Esophagus muscularis mucosa (tissue), 4 donors: ENCODE measurements at regions not wholly inside any gene's neighbourhood (a gene's known extent, or its start where the extent isn't known, plus 50 kb on each side); places are given as distances from the start of the nearest gene placed in this dataset.

Experiments
- DNase-seq: peaks from one replicate; pipeline ENCODE4 v3.0.0-alpha.2; 2017; ENCODE audit errors: extremely low spot score
- H3K27ac ChIP-seq, 4 donors: fragments of 200-600 bp; sonication (generic); replicated peaks in 1 of 4; 1 replicate in 3 of 4; 2 replicates in 1 of 4; pipeline ENCODE4 v1.5.1; 2016 to 2019; ENCODE audit warnings: mild to moderate bottlenecking in 1 of 4
- H3K27me3 ChIP-seq, 4 donors: fragments of 200-600 bp; sonication (generic); one replicate each; pipeline versions ENCODE4 v1.5.1 to v1.6.0; 2016 to 2019
- H3K36me3 ChIP-seq, 4 donors: fragments of 200-600 bp; sonication (generic); one replicate each; pipeline ENCODE4 v1.5.1; 2016 to 2019
- H3K4me1 ChIP-seq, 4 donors: fragments of 200-600 bp; sonication (generic); one replicate each; pipeline ENCODE4 v1.5.1; 2016 to 2019
- H3K4me3 ChIP-seq, 4 donors: fragments of 200-600 bp; sonication (generic); 1 replicate in 2 of 4; 2 replicates in 2 of 4; pipeline ENCODE4 v1.5.1; 2016 to 2019; ENCODE audit warnings: mild to moderate bottlenecking in 4 of 4, moderate library complexity in 1 of 4
- H3K9me3 ChIP-seq, 4 donors: fragments of 200-600 bp; sonication (generic); 1 replicate in 3 of 4; 2 replicates in 1 of 4; pipeline ENCODE4 v1.5.1; 2016 to 2019
- EP300 ChIP-seq: sonication (generic); formaldehyde crosslinking; IDR thresholded peaks from one replicate; pipeline ENCODE4 v1.6.1; 2017; ENCODE audit warnings: antibody characterized with exemption
- POLR2A ChIP-seq: fragments of 450-650 bp; IDR thresholded peaks from one replicate; pipeline ENCODE4 v1.6.1; 2017; ENCODE audit warnings: antibody characterized with exemption, moderate library complexity, mild to moderate bottlenecking, low read depth
- POLR2AphosphoS5 ChIP-seq, 2 donors: sonication (generic); formaldehyde crosslinking; IDR thresholded peaks; one replicate each; pipeline ENCODE4 v1.6.1; 2017; ENCODE audit warnings: antibody characterized with exemption in 2 of 2
- WGBS: methylation state at CpG from one replicate; pipeline ENCODE4 v1.1.5; 2018; 5-methylcytosine and 5-hydroxymethylcytosine counted together
- intact Hi-C: fragments of 100-400 bp; cut with DNase I; formaldehyde crosslinking; loops from one replicate; pipeline ENCODE4 v1.15.1; 2023
- TF ChIP-seq, protein P1 (sequence below), 3 experiments: fragments of 200-600 bp in 2 of 3; fragments of 450-650 bp in 1 of 3; sonication (generic) in 2 of 3; IDR thresholded peaks; one replicate each; pipeline ENCODE4 v1.5.1; 2017 to 2019; ENCODE audit warnings: antibody characterized with exemption in 3 of 3, mild to moderate bottlenecking in 2 of 3, moderate library complexity in 1 of 3

DNA sequence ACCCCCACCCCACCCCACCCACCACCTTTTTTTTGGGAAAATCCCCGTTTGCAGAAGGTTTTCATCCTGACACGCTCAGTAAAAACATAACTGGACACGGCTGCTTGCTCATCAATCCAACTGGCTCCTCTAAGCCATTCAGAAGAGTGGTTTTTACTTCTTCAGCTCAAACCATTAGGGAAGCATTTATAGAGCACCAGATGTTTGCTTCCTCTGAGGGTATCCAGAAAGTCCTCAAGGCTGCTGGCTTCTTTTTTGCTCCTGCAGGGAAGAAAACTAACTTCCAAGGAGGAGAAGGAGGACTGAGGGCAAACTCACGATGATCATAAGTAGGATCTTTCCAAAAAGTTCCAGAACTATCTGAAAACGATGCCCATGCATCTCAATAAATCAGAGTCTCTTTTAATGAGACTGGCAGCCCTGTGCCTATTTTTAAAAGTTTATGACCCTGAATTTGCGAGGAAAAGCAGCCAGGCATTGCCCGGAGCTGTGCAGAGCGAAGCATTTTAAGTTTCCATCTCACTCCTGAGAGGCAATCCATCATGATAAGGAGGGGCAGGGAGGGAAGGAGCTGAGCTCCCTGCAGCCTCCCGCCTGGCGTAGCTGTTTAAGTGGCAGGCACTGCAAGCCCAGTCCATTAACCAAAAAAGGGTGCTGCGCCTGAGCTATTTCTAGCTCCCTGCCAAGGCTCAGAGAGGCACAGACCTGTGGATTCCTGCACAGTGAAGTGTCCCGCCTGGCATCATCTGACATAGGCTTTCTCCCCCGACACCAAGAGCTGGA lies 146.3 kb upstream of the FOXF1 start:
- H3K27ac ChIP-seq = peak overlapping the region; percentile 79 to 85 (median 82)
- no peak for DNase-seq
- no peaks in the 10 kb centered on the region for H3K36me3 ChIP-seq
- intact Hi-C loops = loop anchor here (2.0 kb wide), 1 partner anchor 65 kb away; no protein-coding TSS in a partner anchor
- H3K27me3 ChIP-seq = no peaks in the 10 kb centered on the region
- no peaks in the 10 kb centered on the region for H3K9me3 ChIP-seq
- WGBS = 40% methylated on average over 12 of the region's 13 CpGs
- H3K4me1 ChIP-seq = peaks cover 0 to 58% (median 55%) of the 10 kb centered on the region in 4 donors
- H3K4me3 ChIP-seq = no peak overlapping the region
- TF ChIP-seq POLR2AphosphoS5 (IDR thresholded peaks at IDR 0.05) (peak; percentile 76 to 78), EP300 (peak; percentile 52), POLR2A (no peak)
- TF ChIP-seq, protein P1, sequence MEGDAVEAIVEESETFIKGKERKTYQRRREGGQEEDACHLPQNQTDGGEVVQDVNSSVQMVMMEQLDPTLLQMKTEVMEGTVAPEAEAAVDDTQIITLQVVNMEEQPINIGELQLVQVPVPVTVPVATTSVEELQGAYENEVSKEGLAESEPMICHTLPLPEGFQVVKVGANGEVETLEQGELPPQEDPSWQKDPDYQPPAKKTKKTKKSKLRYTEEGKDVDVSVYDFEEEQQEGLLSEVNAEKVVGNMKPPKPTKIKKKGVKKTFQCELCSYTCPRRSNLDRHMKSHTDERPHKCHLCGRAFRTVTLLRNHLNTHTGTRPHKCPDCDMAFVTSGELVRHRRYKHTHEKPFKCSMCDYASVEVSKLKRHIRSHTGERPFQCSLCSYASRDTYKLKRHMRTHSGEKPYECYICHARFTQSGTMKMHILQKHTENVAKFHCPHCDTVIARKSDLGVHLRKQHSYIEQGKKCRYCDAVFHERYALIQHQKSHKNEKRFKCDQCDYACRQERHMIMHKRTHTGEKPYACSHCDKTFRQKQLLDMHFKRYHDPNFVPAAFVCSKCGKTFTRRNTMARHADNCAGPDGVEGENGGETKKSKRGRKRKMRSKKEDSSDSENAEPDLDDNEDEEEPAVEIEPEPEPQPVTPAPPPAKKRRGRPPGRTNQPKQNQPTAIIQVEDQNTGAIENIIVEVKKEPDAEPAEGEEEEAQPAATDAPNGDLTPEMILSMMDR (IDR thresholded peaks at IDR 0.05) = no peak

DNA sequence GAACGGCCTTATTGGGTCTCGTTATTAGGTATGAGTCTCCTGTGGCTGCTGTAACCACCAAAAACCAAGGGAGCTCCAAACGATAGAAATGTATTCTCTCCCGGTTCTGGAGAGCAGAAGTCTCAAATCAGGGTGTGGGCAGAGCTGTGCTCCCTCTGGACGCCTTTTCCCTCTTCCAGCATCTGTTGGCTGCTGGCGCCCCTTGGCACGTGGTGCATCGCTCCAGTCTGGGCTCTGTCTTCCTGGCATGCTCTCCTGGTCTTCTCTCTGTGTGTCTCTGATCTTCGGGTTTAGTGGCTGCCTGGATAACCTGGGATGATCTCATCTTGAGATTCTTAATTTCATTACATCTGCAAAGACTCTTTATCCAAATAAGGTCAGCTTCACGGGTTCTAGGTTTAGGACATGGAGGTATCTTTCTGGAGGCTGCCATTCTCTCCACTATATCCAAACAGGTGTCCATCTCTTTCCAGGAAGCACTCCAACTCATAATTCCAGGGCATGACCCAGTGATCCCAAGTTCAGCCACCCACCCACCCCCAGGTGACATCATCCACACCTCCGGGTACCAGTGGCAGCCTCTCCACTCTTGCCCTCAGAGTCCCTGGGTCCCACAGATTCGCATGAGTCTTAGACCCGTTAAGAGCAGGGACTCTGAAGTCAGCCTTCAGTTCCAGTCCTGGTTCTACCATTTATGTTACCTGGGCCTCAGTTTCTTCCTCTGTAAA lies 145.5 kb upstream of the FOXF1 start:
- intact Hi-C loops = loop anchor here (2.0 kb wide), 1 partner anchor 64 kb away; no protein-coding TSS in a partner anchor
- DNase-seq = no peak
- no peaks in the 10 kb centered on the region for H3K36me3 ChIP-seq
- TF ChIP-seq POLR2AphosphoS5 (IDR thresholded peaks at IDR 0.05) = no peak
- TF ChIP-seq, protein P1 (IDR thresholded peaks at IDR 0.05) = no peak
- TF ChIP-seq EP300 = no peak
- no peak for TF ChIP-seq POLR2A
- H3K4me3 ChIP-seq = no peak overlapping the region
- no peaks in the 10 kb centered on the region for H3K9me3 ChIP-seq
- WGBS = 71% methylated on average over 12 of the region's 13 CpGs
- H3K27ac ChIP-seq = peak overlapping the region; percentile 79 to 85 (median 82)
- H3K27me3 ChIP-seq = no peaks in the 10 kb centered on the region
- peaks cover 0 to 58% (median 55%) of the 10 kb centered on the region in 4 donors for H3K4me1 ChIP-seq

DNA sequence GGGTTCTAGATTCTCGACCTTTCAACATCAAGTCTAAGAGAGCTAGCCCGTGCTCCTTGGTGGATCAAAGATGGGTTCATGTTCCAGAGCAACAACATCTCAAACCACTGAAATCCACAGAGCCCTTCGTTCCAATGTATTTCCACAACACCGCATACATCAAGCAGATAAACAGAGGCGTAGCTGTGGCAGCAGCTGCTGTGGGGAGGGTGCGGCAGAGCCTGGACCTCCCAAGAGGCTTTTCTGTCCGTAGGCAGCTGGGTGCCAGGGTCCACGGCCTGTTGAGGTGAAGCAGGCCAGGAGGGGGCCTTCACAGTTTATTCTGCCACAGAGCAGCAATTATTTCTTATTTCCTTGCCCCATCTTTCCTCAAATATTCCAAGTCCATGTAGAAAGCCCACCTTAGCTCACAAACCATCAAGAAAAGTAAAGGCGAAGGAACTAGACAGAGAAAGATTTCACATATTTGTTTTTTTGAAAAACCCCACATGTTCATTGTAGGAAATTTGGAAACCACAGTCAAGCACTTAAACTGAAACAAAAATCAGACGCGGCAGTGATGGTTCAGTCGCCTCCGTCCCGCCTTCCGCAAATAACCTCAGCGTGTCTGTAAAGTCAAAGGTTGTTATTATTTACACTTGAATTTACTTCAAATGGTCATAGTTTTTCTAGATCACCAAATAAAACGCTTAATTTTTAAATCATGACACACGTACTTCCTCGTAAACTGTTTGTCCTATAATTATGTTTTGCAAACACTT lies 144.6 kb upstream of the FOXF1 start:
- no peak for DNase-seq
- Histone ChIP-seq H3K9me3 (no peaks in the 10 kb centered on the region), H3K27ac (peak overlapping the region; percentile 79 to 85 (median 82)), H3K4me1 (peaks cover 0 to 58% (median 55%) of the 10 kb centered on the region in 4 donors), H3K27me3 (no peaks in the 10 kb centered on the region), H3K4me3 (peak overlapping the region in 1 of 4 donors; percentile 7), H3K36me3 (no peaks in the 10 kb centered on the region)
- 72% methylated on average over 19 of the region's 19 CpGs for WGBS
- TF ChIP-seq POLR2A = no peak
- TF ChIP-seq, protein P1 (IDR thresholded peaks at IDR 0.05) = no peak
- no peak for TF ChIP-seq EP300
- TF ChIP-seq POLR2AphosphoS5 (IDR thresholded peaks at IDR 0.05) = no peak
- intact Hi-C loops = loop anchor here (2.0 kb wide), 1 partner anchor 63 kb away; no protein-coding TSS in a partner anchor

DNA sequence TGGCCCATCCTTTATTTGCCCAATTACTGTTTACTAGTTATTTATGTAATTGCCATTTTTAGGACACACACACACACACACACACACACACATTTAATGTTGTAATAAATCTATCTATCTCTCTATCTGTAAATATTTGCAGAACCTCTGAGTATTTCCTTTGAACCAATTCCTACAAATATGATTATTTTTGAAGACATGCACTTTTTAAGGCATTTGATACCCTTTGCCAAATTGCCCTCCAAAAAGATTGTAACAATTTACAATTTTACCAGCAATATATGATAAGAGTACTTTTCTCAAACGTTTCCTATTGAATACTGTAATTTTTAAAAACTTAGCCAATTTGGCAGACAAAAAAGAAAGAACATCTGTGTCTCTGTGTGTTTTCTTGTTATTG lies 143.8 kb upstream of the FOXF1 start:
- TF ChIP-seq, protein P1 (IDR thresholded peaks at IDR 0.05) = no peak
- TF ChIP-seq POLR2AphosphoS5 (IDR thresholded peaks at IDR 0.05) (no peak), EP300 (no peak), POLR2A (no peak)
- Histone ChIP-seq H3K27ac (peak overlapping the region; percentile 79 to 85 (median 82)), H3K36me3 (no peaks in the 10 kb centered on the region), H3K9me3 (no peaks in the 10 kb centered on the region), H3K27me3 (no peaks in the 10 kb centered on the region), H3K4me1 (peaks cover 0 to 58% (median 55%) of the 10 kb centered on the region in 4 donors), H3K4me3 (no peak overlapping the region)
- WGBS = 34% methylated on average over 1 of the region's 1 CpG
- intact Hi-C loops = no loop called here
- DNase-seq = no peak
